Neural progenitor cell (in vitro differentiated cells): ENCODE measurements at regions not wholly inside any gene's neighbourhood (a gene's known extent, or its start where the extent isn't known, plus 50 kb on each side); places are given as distances from the start of the nearest gene placed in this dataset.

Source experiments
- DNase-seq: peaks from one replicate; pipeline ENCODE4 v3.0.0-alpha.2; 2016; ENCODE audit warnings: low spot score
- H2AFZ ChIP-seq: fragments of 200-600 bp; sonication (generic); replicated peaks from 2 replicates; pipeline ENCODE4 v1.6.1; 2016; ENCODE audit warnings: antibody characterized with exemption
- H3F3A ChIP-seq: fragments of 200-600 bp; sonication (generic); 2 replicates; pipeline ENCODE4 v1.6.1; 2016; ENCODE audit warnings: antibody characterized with exemption, low read depth
- H3K27ac ChIP-seq: fragments of 200-600 bp; sonication (generic); 2 replicates; pipeline ENCODE4 v1.5.1; 2016; ENCODE audit warnings: mild to moderate bottlenecking
- H3K27me3 ChIP-seq: fragments of 200-600 bp; sonication (generic); 2 replicates; pipeline ENCODE4 v1.6.1; 2016; ENCODE audit warnings: mild to moderate bottlenecking, moderate library complexity
- H3K36me3 ChIP-seq: fragments of 200-600 bp; sonication (generic); 2 replicates; pipeline ENCODE4 v1.5.1; 2016
- H3K4me1 ChIP-seq: fragments of 200-600 bp; sonication (generic); 2 replicates; pipeline ENCODE4 v1.6.1; 2016; ENCODE audit warnings: mixed run types
- H3K4me2 ChIP-seq: fragments of 200-600 bp; sonication (generic); 2 replicates; pipeline ENCODE4 v1.6.1; 2016
- H3K4me3 ChIP-seq: fragments of 200-600 bp; sonication (generic); 2 replicates; pipeline ENCODE4 v1.5.1; 2016
- H3K79me2 ChIP-seq: fragments of 200-600 bp; sonication (generic); 2 replicates; pipeline ENCODE4 v1.6.1; 2016; ENCODE audit warnings: low read depth
- H3K9ac ChIP-seq: fragments of 200-600 bp; sonication (generic); 2 replicates; pipeline ENCODE4 v1.6.1; 2016
- H3K9me3 ChIP-seq: fragments of 200-600 bp; sonication (generic); 2 replicates; pipeline ENCODE4 v1.5.1; 2016; ENCODE audit warnings: low read depth
- H4K20me1 ChIP-seq: fragments of 200-600 bp; sonication (generic); 2 replicates; pipeline ENCODE4 v1.6.1; 2016; ENCODE audit warnings: low read depth
- H3K27ac Mint-ChIP-seq: 3 replicates; pipeline ENCODE4 v1.8.0; 2021; ENCODE audit warnings: mixed read lengths
- H3K27me3 Mint-ChIP-seq: 2 replicates; pipeline ENCODE4 v1.8.0; 2022; ENCODE audit warnings: low read depth, mild to moderate bottlenecking, inconsistent platforms, moderate library complexity, mixed read lengths; ENCODE audit not compliant: insufficient read depth
- H3K36me3 Mint-ChIP-seq: 3 replicates; pipeline ENCODE4 v1.8.0; 2021; ENCODE audit warnings: mixed read lengths
- H3K4me1 Mint-ChIP-seq: 3 replicates; pipeline ENCODE4 v1.8.0; 2021; ENCODE audit warnings: mixed read lengths
- H3K4me3 Mint-ChIP-seq: 3 replicates; pipeline ENCODE4 v1.8.0; 2021; ENCODE audit warnings: mild to moderate bottlenecking, moderate library complexity, mixed read lengths
- H3K9me3 Mint-ChIP-seq: 3 replicates; pipeline ENCODE4 v1.8.0; 2020; ENCODE audit warnings: mixed read lengths
- EZH2 ChIP-seq: fragments of 200-600 bp; sonication (generic); IDR thresholded peaks from 2 replicates; pipeline ENCODE4 v1.6.1; 2017; ENCODE audit warnings: antibody characterized with exemption, mild to moderate bottlenecking, moderate library complexity
- EZH2phosphoT487 ChIP-seq: fragments of 200-600 bp; sonication (generic); IDR thresholded peaks from 2 replicates; pipeline ENCODE4 v1.6.1; 2017; ENCODE audit warnings: antibody characterized with exemption
- TF ChIP-seq, protein P1 (sequence below): fragments of 200-600 bp; sonication (generic); IDR thresholded peaks from 2 replicates; pipeline ENCODE4 v1.5.1; 2017; ENCODE audit warnings: antibody characterized with exemption, mild to moderate bottlenecking

GRCh38 chr10:21243748-21244257 lies 281.7 kb downstream of the SKIDA1 start:
- Histone ChIP-seq H3K27me3 (no peaks in the 10 kb centered on the region), H3K4me3 (no peak overlapping the region), H2AFZ (no peak overlapping the region), H3K36me3 (no peaks in the 10 kb centered on the region), H3F3A (no peaks in the 10 kb centered on the region), H3K9ac (no peak overlapping the region), H3K27ac (no peak overlapping the region), H4K20me1 (no peaks in the 10 kb centered on the region), H3K9me3 (no peaks in the 10 kb centered on the region), H3K4me2 (no peak overlapping the region), H3K79me2 (no peaks in the 10 kb centered on the region), H3K4me1 (no peaks in the 10 kb centered on the region)
- no peak for TF ChIP-seq EZH2
- TF ChIP-seq, protein P1, sequence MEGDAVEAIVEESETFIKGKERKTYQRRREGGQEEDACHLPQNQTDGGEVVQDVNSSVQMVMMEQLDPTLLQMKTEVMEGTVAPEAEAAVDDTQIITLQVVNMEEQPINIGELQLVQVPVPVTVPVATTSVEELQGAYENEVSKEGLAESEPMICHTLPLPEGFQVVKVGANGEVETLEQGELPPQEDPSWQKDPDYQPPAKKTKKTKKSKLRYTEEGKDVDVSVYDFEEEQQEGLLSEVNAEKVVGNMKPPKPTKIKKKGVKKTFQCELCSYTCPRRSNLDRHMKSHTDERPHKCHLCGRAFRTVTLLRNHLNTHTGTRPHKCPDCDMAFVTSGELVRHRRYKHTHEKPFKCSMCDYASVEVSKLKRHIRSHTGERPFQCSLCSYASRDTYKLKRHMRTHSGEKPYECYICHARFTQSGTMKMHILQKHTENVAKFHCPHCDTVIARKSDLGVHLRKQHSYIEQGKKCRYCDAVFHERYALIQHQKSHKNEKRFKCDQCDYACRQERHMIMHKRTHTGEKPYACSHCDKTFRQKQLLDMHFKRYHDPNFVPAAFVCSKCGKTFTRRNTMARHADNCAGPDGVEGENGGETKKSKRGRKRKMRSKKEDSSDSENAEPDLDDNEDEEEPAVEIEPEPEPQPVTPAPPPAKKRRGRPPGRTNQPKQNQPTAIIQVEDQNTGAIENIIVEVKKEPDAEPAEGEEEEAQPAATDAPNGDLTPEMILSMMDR = no peak
- TF ChIP-seq EZH2phosphoT487 = no peak
- Mint-ChIP-seq H3K9me3 (no peaks in the 10 kb centered on the region), H3K4me1 (peaks cover 5% of the 10 kb centered on the region), H3K4me3 (no peak overlapping the region), H3K27me3 (no peaks in the 10 kb centered on the region), H3K27ac (no peak overlapping the region), H3K36me3 (peaks cover 12% of the 10 kb centered on the region)
- DNase-seq = no peak

GRCh38 chr10:21242915-21243314 lies 282.6 kb downstream of the SKIDA1 start:
- Histone ChIP-seq H3K4me1 (no peaks in the 10 kb centered on the region), H3K36me3 (no peaks in the 10 kb centered on the region), H3K27me3 (no peaks in the 10 kb centered on the region), H3K4me3 (no peak overlapping the region), H3K79me2 (no peaks in the 10 kb centered on the region), H4K20me1 (no peaks in the 10 kb centered on the region), H3K4me2 (no peak overlapping the region), H2AFZ (no peak overlapping the region), H3F3A (no peaks in the 10 kb centered on the region), H3K9me3 (no peaks in the 10 kb centered on the region), H3K27ac (no peak overlapping the region), H3K9ac (no peak overlapping the region)
- Mint-ChIP-seq H3K9me3 (no peaks in the 10 kb centered on the region), H3K36me3 (peaks cover 10% of the 10 kb centered on the region), H3K4me3 (no peak overlapping the region), H3K4me1 (peaks cover 5% of the 10 kb centered on the region), H3K27ac (no peak overlapping the region), H3K27me3 (no peaks in the 10 kb centered on the region)
- no peak for DNase-seq
- TF ChIP-seq, protein P1 = no peak
- TF ChIP-seq EZH2 = no peak
- TF ChIP-seq EZH2phosphoT487 = no peak

DNA sequence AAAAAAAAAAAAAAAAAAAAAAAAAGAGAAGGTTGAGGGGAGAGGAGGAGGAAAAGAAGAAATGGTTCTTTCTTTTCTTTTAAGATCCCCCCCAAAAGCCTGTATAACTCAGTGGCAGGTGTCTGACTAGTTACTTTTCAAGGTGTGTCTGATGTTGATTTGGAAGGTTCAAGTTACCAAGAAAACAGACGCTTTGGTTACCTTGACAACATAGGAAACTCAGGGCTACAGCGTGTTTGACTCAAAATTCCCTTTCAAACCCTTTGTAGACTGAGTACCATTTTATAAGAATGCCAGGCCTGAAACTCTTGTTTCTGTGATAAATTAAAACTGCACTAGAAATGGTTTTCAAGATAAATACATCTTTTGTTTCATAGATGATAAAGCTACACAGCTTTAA lies 286.8 kb downstream of the SKIDA1 start:
- Histone ChIP-seq H3K9ac (no peak overlapping the region), H3K36me3 (no peaks in the 10 kb centered on the region), H3K27ac (no peak overlapping the region), H3K4me2 (no peak overlapping the region), H3K4me3 (no peak overlapping the region), H4K20me1 (no peaks in the 10 kb centered on the region), H3K4me1 (no peaks in the 10 kb centered on the region), H3F3A (no peaks in the 10 kb centered on the region), H2AFZ (no peak overlapping the region), H3K9me3 (no peaks in the 10 kb centered on the region), H3K27me3 (no peaks in the 10 kb centered on the region), H3K79me2 (no peaks in the 10 kb centered on the region)
- H3K4me3 Mint-ChIP-seq = no peak overlapping the region
- H3K9me3 Mint-ChIP-seq = peaks cover 3% of the 10 kb centered on the region
- peaks cover 2% of the 10 kb centered on the region for H3K27me3 Mint-ChIP-seq
- peaks cover 3% of the 10 kb centered on the region for H3K36me3 Mint-ChIP-seq
- no peak for DNase-seq
- H3K4me1 Mint-ChIP-seq = peaks cover 5% of the 10 kb centered on the region
- TF ChIP-seq EZH2phosphoT487 (no peak), EZH2 (no peak)
- TF ChIP-seq, protein P1 = no peak
- H3K27ac Mint-ChIP-seq = no peak overlapping the region
